A673 (cell line): ENCODE measurements at regions not wholly inside any gene's neighbourhood (a gene's known extent, or its start where the extent isn't known, plus 50 kb on each side); places are given as distances from the start of the nearest gene placed in this dataset.

Experiments
- EZH2 ChIP-seq: fragments of 200-600 bp; sonication (generic); IDR thresholded peaks from 2 replicates; pipeline ENCODE4 v1.6.1; 2017; ENCODE audit warnings: borderline replicate concordance, low read depth, mild to moderate bottlenecking, mixed read lengths, antibody characterized with exemption, low read length; ENCODE audit not compliant: poor library complexity, severe bottlenecking
- TF ChIP-seq, protein P1 (sequence below): fragments of 300-800, 200-600 bp; sonication (generic); conservative IDR thresholded peaks from 2 replicates; pipeline ENCODE4 v1.5.1; 2017; ENCODE audit warnings: low read depth, mild to moderate bottlenecking, antibody characterized with exemption, low read length, moderate library complexity, mixed read lengths

DNA sequence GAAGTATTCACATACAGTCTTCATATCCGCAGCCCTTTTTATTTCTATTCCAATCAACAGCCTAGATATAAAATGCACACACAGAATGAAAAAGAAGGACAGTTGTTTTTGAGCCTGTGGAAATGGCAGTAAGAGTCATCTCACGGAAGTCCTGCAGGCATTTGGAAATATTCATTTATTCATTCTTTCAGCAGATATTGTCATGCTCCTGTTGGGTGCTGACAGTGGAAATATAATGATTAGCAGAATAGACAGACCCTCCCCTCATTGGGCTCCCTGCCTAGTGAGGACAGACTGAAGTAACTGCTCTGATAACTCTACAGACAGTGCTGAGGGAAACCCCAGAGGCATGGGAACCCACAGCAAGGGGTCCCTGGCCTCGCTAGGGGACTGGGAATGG is 392.3 kb downstream of the FOXO1 start:
- TF ChIP-seq, protein P1, sequence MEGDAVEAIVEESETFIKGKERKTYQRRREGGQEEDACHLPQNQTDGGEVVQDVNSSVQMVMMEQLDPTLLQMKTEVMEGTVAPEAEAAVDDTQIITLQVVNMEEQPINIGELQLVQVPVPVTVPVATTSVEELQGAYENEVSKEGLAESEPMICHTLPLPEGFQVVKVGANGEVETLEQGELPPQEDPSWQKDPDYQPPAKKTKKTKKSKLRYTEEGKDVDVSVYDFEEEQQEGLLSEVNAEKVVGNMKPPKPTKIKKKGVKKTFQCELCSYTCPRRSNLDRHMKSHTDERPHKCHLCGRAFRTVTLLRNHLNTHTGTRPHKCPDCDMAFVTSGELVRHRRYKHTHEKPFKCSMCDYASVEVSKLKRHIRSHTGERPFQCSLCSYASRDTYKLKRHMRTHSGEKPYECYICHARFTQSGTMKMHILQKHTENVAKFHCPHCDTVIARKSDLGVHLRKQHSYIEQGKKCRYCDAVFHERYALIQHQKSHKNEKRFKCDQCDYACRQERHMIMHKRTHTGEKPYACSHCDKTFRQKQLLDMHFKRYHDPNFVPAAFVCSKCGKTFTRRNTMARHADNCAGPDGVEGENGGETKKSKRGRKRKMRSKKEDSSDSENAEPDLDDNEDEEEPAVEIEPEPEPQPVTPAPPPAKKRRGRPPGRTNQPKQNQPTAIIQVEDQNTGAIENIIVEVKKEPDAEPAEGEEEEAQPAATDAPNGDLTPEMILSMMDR, result no peak
- TF ChIP-seq EZH2, result no peak
